PC-9 (cell line): ENCODE measurements at regions not wholly inside any gene's neighbourhood (a gene's known extent, or its start where the extent isn't known, plus 50 kb on each side); places are given as distances from the start of the nearest gene placed in this dataset.

Experiments used
- EZH2 ChIP-seq: fragments of 200-600 bp; sonication (generic); IDR thresholded peaks from 2 replicates; pipeline ENCODE4 v1.8.0; 2017; ENCODE audit warnings: antibody characterized with exemption, low read depth
- TF ChIP-seq, protein P1 (sequence below): fragments of 200-600 bp; sonication (generic); conservative IDR thresholded peaks from 2 replicates; pipeline ENCODE4 v1.6.1; 2017; ENCODE audit warnings: mixed run types, antibody characterized with exemption, mild to moderate bottlenecking, moderate library complexity

DNA sequence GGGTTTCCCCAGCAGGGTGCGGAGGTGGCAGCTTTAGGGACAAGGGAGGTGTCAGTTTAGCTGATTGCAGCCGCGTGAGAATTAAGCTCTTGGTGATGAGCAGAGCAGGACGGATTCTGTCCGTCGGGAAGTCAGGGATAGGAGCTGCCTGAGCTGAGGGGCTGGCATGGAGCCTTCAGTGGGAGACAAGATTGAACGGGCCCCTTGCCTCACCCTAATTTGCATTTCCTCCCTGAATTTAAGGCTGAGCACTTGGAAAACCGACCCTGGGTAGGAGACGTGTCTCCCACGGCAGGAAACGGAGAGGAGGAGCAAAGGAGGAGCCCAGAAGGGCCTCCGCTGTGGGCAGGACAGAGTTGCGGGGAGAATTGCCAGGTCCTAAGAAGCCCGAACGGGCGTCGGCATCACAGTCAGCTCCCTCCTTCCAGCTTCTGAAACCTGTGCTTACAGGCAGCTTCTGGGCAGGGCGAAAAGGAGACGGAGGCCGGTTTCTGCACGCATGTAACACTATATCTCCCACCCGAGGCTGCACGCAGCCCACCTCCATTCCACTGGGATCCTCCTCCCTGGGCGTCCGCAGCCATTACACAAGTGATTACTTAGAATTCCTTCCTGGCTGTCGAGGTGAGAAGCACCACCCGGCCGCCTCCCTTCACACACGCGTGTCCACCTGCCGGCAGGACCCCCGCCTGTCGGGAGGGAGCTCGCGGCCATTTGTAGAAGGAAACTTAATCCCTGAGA, 345.8 kb downstream of the BRD1 start:
- TF ChIP-seq, protein P1, sequence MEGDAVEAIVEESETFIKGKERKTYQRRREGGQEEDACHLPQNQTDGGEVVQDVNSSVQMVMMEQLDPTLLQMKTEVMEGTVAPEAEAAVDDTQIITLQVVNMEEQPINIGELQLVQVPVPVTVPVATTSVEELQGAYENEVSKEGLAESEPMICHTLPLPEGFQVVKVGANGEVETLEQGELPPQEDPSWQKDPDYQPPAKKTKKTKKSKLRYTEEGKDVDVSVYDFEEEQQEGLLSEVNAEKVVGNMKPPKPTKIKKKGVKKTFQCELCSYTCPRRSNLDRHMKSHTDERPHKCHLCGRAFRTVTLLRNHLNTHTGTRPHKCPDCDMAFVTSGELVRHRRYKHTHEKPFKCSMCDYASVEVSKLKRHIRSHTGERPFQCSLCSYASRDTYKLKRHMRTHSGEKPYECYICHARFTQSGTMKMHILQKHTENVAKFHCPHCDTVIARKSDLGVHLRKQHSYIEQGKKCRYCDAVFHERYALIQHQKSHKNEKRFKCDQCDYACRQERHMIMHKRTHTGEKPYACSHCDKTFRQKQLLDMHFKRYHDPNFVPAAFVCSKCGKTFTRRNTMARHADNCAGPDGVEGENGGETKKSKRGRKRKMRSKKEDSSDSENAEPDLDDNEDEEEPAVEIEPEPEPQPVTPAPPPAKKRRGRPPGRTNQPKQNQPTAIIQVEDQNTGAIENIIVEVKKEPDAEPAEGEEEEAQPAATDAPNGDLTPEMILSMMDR, result no peak
- no peak for TF ChIP-seq EZH2
